OCI-LY7 (cell line): ENCODE measurements at regions not wholly inside any gene's neighbourhood (a gene's known extent, or its start where the extent isn't known, plus 50 kb on each side); places are given as distances from the start of the nearest gene placed in this dataset.

ENCODE experiments used
- BruUV-seq: library from RNA; stranded (reverse); fragments of 400-500 nt; replicated peaks from 2 replicates; lab custom pipeline; 2021; lab: Mats Ljungman, UMichigan
- CTCF ChIA-PET: fragments of 300-600 bp; sonication (Branson Sonifier 250); formaldehyde crosslinking; loops from one replicate; lab custom pipeline; 2022; ENCODE audit warnings: antibody characterized with exemption; ENCODE audit not compliant: unreplicated experiment; lab: Charles Lee
- POLR2A ChIA-PET: fragments of 300-600 bp; sonication (Branson Sonifier 250); formaldehyde crosslinking; loops from one replicate; lab custom pipeline; 2022; ENCODE audit warnings: antibody characterized with exemption; lab: Charles Lee
- DNase-seq: peaks from one replicate; pipeline ENCODE4 v3.0.0-alpha.2; 2015; ENCODE audit warnings: low spot score
- H2AFZ ChIP-seq: fragments of 200-600 bp; sonication (generic), shearing (Covaris generic); 2 replicates; pipeline ENCODE4 v1.6.1; 2014; ENCODE audit warnings: mild to moderate bottlenecking, antibody characterized with exemption, low read length, moderate library complexity
- H3K27ac ChIP-seq: fragments of 200-600 bp; sonication (generic); 2 replicates; pipeline ENCODE4 v1.5.1; 2014; ENCODE audit warnings: mixed run types, low read depth, mild to moderate bottlenecking, moderate library complexity, low read length, inconsistent platforms; ENCODE audit not compliant: poor library complexity, severe bottlenecking
- H3K36me3 ChIP-seq: fragments of 200-600 bp; sonication (generic); 2 replicates; pipeline ENCODE4 v1.6.1; 2014; ENCODE audit warnings: mild to moderate bottlenecking, antibody characterized with exemption, low read length, moderate library complexity, mixed read lengths; ENCODE audit not compliant: insufficient read depth
- H3K4me1 ChIP-seq: fragments of 200-600 bp; sonication (generic); 2 replicates; pipeline ENCODE4 v1.5.1; 2014; ENCODE audit warnings: mild to moderate bottlenecking, low read length; ENCODE audit not compliant: insufficient read depth, poor library complexity, severe bottlenecking
- H3K4me2 ChIP-seq: fragments of 200-600 bp; sonication (generic); 2 replicates; pipeline ENCODE4 v1.6.1; 2014; ENCODE audit warnings: mild to moderate bottlenecking, low read length
- H3K4me3 ChIP-seq: fragments of 200-600 bp; sonication (generic); 2 replicates; pipeline ENCODE4 v1.5.1; 2014; ENCODE audit warnings: mild to moderate bottlenecking, low read depth, low read length; ENCODE audit not compliant: poor library complexity, severe bottlenecking
- H3K79me2 ChIP-seq: fragments of 200-600 bp; sonication (generic); 2 replicates; pipeline ENCODE4 v1.6.1; 2016; ENCODE audit warnings: low read depth, mild to moderate bottlenecking, low read length, moderate library complexity, mixed read lengths; ENCODE audit not compliant: insufficient read depth
- H3K9me2 ChIP-seq: fragments of 200-600 bp; sonication (generic); 2 replicates; pipeline ENCODE4 v1.6.1; 2016; ENCODE audit warnings: mild to moderate bottlenecking, low read length, mixed read lengths; ENCODE audit not compliant: insufficient read depth
- H3K9me3 ChIP-seq: fragments of 200-600 bp; sonication (generic); 2 replicates; pipeline ENCODE4 v1.6.1; 2014; ENCODE audit warnings: mild to moderate bottlenecking, mixed run types, low read length, mixed read lengths
- H4K20me1 ChIP-seq: fragments of 200-600 bp; sonication (generic); 2 replicates; pipeline ENCODE4 v1.6.1; 2014; ENCODE audit warnings: mild to moderate bottlenecking, antibody characterized with exemption, low read length, moderate library complexity, mixed read lengths; ENCODE audit not compliant: insufficient read depth
- CTCF ChIP-seq: fragments of 200-600 bp; sonication (generic); conservative IDR thresholded peaks from 2 replicates; pipeline ENCODE4 v1.5.1; 2014; ENCODE audit warnings: mild to moderate bottlenecking, antibody characterized with exemption, low read length, moderate library complexity, mixed read lengths
- EZH2phosphoT487 ChIP-seq: fragments of 200-600 bp; sonication (generic); IDR thresholded peaks from 2 replicates; pipeline ENCODE4 v1.6.1; 2018; ENCODE audit warnings: low read depth, borderline replicate concordance, mild to moderate bottlenecking, mixed run types, antibody characterized with exemption, low read length, moderate library complexity, mixed read lengths
- intact Hi-C: fragments of 100-400 bp; cut with micrococcal nuclease; formaldehyde crosslinking; loops from one replicate; pipeline ENCODE4 v1.10.0; 2022; ENCODE audit not compliant: unreplicated experiment

- Histone ChIP-seq H3K9me2 (peaks cover 4% of the 10 kb centered on the region; the same call in 1 of the 2 replicates), H3K4me3 (no peak overlapping the region), H4K20me1 (no peaks in the 10 kb centered on the region), H3K36me3 (no peaks in the 10 kb centered on the region), H3K4me2 (no peak overlapping the region), H2AFZ (no peak overlapping the region), H3K79me2 (no peaks in the 10 kb centered on the region), H3K27ac (no peak overlapping the region), H3K9me3 (no peaks in the 10 kb centered on the region), H3K4me1 (no peaks in the 10 kb centered on the region)
- no TSS peak for BruUV-seq
- ChIA-PET POLR2A (no interaction called here), CTCF (no interaction called here)
- TF ChIP-seq CTCF (no peak), EZH2phosphoT487 (no peak)
- intact Hi-C loops = loop anchor here (2.0 kb wide), 1 partner anchor 55 kb away; no protein-coding TSS in a partner anchor
- DNase-seq = no peak
Observed at GRCh38 chr17:69669441-69670178, 255.1 kb downstream of the MAP2K6 start.

GRCh38 chr17:69672924-69673323, 258.4 kb downstream of the MAP2K6 start:
- no peak for TF ChIP-seq EZH2phosphoT487
- no peak for TF ChIP-seq CTCF
- intact Hi-C loops = no loop called here
- POLR2A ChIA-PET = interaction anchor here (1.3 to 1.5 kb wide), 2 partner anchors 9 to 14 kb away, joined by 4 to 5 read pairs; no protein-coding TSS in a partner anchor

GRCh38 chr17:69677130-69677529, 262.6 kb downstream of the MAP2K6 start:
- CTCF ChIA-PET = no interaction called here
- Histone ChIP-seq H3K9me2 (no peaks in the 10 kb centered on the region), H4K20me1 (no peaks in the 10 kb centered on the region), H3K9me3 (no peaks in the 10 kb centered on the region), H2AFZ (no peak overlapping the region), H3K79me2 (no peaks in the 10 kb centered on the region), H3K36me3 (no peaks in the 10 kb centered on the region), H3K4me3 (no peak overlapping the region), H3K4me2 (no peak overlapping the region), H3K4me1 (no peaks in the 10 kb centered on the region), H3K27ac (no peak overlapping the region)
- TF ChIP-seq CTCF (0 out of 2 replicates have a peak, but pooled peaks have one; percentile 18), EZH2phosphoT487 (no peak)
- intact Hi-C loops = no loop called here
- BruUV-seq = no TSS peak
- POLR2A ChIA-PET = interaction anchor here (0.6 to 1.4 kb wide), 3 partner anchors 30 to 121 kb away, joined by 3 read pairs; no protein-coding TSS in a partner anchor
- no peak for DNase-seq

More at GRCh38 chr17:69672924-69673323, 258.4 kb downstream of the MAP2K6 start:
- Histone ChIP-seq H3K79me2 (no peaks in the 10 kb centered on the region), H3K36me3 (no peaks in the 10 kb centered on the region), H3K9me2 (peaks cover 4% of the 10 kb centered on the region; the same call in 1 of the 2 replicates), H3K4me2 (no peak overlapping the region), H3K9me3 (no peaks in the 10 kb centered on the region), H4K20me1 (no peaks in the 10 kb centered on the region), H3K4me3 (no peak overlapping the region), H3K27ac (no peak overlapping the region), H3K4me1 (no peaks in the 10 kb centered on the region), H2AFZ (no peak overlapping the region)
- DNase-seq = no peak
- BruUV-seq = no TSS peak
- CTCF ChIA-PET = no interaction called here
